ENCODE measurements at regions not wholly inside any gene's neighbourhood (a gene's known extent, or its start where the extent isn't known, plus 50 kb on each side); places are given as distances from the start of the nearest gene placed in this dataset.

- no peak for TF ChIP-seq FOXA1 (IDR thresholded peaks at IDR 0.05)
- no peak for TF ChIP-seq BHLHE40 (IDR thresholded peaks at IDR 0.05; ENCODE audit: borderline replicate concordance)
- no peak for TF ChIP-seq ARNT (IDR thresholded peaks at IDR 0.05)
- no peak for TF ChIP-seq HDGF (IDR thresholded peaks at IDR 0.05; ENCODE audit: borderline replicate concordance)
- no peak for TF ChIP-seq FOXK2 (IDR thresholded peaks at IDR 0.05)
These were observed 130.8 kb downstream of the B3GNT2 start for GRCh38 chr2:62326735-62327134.
